DOHH2 (cell line): ENCODE measurements at regions not wholly inside any gene's neighbourhood (a gene's known extent, or its start where the extent isn't known, plus 50 kb on each side); places are given as distances from the start of the nearest gene placed in this dataset.

Source experiments
- H3F3A ChIP-seq: fragments of 200-600 bp; sonication (generic), shearing (Covaris generic); 2 replicates; pipeline ENCODE4 v1.6.0; 2016; ENCODE audit warnings: antibody characterized with exemption, mild to moderate bottlenecking; ENCODE audit not compliant: control insufficient read depth, insufficient read depth
- H3K27ac ChIP-seq: fragments of 200-600 bp; sonication (generic); 2 replicates; pipeline ENCODE4 v1.5.1; 2014; ENCODE audit warnings: low read depth, mild to moderate bottlenecking, low read length, moderate library complexity
- H3K27me3 ChIP-seq: fragments of 200-600 bp; sonication (generic); 2 replicates; pipeline ENCODE4 v1.6.1; 2014; ENCODE audit warnings: mild to moderate bottlenecking, low read length, mixed read lengths; ENCODE audit not compliant: control insufficient read depth
- H3K36me3 ChIP-seq: fragments of 200-600 bp; sonication (generic); 2 replicates; pipeline ENCODE4 v1.6.1; 2014; ENCODE audit warnings: mild to moderate bottlenecking, low read length, moderate library complexity, mixed read lengths; ENCODE audit not compliant: control insufficient read depth
- H3K4me1 ChIP-seq: fragments of 200-600 bp; sonication (generic); 2 replicates; pipeline ENCODE4 v1.6.1; 2014; ENCODE audit warnings: mild to moderate bottlenecking, low read length, mixed read lengths; ENCODE audit not compliant: control insufficient read depth
- H3K4me2 ChIP-seq: fragments of 200-600 bp; sonication (generic); 2 replicates; pipeline ENCODE4 v1.6.0; 2014; ENCODE audit warnings: mild to moderate bottlenecking, low read length, moderate library complexity
- H3K4me3 ChIP-seq: fragments of 200-600 bp; sonication (generic); 2 replicates; pipeline ENCODE4 v1.5.1; 2014; ENCODE audit warnings: mild to moderate bottlenecking, low read length, mixed read lengths
- H3K79me2 ChIP-seq: fragments of 200-600 bp; sonication (generic); 2 replicates; pipeline ENCODE4 v1.6.1; 2014; ENCODE audit warnings: mild to moderate bottlenecking, low read length, mixed read lengths; ENCODE audit not compliant: control insufficient read depth
- H3K9me2 ChIP-seq: fragments of 200-600 bp; sonication (generic); replicated peaks from 2 replicates; pipeline ENCODE4 v1.6.1; 2014; ENCODE audit warnings: mild to moderate bottlenecking, low read length, mixed read lengths; ENCODE audit not compliant: control insufficient read depth
- H3K9me3 ChIP-seq: fragments of 200-600 bp; sonication (generic); 2 replicates; pipeline ENCODE4 v1.6.1; 2014; ENCODE audit warnings: antibody characterized with exemption, low read length, mixed read lengths; ENCODE audit not compliant: control insufficient read depth, insufficient read depth
- H4K20me1 ChIP-seq: fragments of 200-600 bp; sonication (generic); 2 replicates; pipeline ENCODE4 v1.6.0; 2014; ENCODE audit warnings: low read depth, mild to moderate bottlenecking, antibody characterized with exemption, low read length, moderate library complexity; ENCODE audit not compliant: control insufficient read depth, insufficient read depth
- EZH2phosphoT487 ChIP-seq: fragments of 200-600 bp; sonication (generic); IDR thresholded peaks from 2 replicates; pipeline ENCODE4 v1.6.1; 2017; ENCODE audit warnings: borderline replicate concordance, mild to moderate bottlenecking, antibody characterized with exemption, low read length, moderate library complexity, mixed read lengths
- TF ChIP-seq, protein P1 (sequence below): fragments of 200-600 bp; sonication (generic); IDR thresholded peaks from one replicate; pipeline ENCODE4 v1.5.1; 2014; ENCODE audit warnings: antibody characterized with exemption, mild to moderate bottlenecking, low read depth, low read length; ENCODE audit not compliant: poor library complexity, severe bottlenecking

DNA sequence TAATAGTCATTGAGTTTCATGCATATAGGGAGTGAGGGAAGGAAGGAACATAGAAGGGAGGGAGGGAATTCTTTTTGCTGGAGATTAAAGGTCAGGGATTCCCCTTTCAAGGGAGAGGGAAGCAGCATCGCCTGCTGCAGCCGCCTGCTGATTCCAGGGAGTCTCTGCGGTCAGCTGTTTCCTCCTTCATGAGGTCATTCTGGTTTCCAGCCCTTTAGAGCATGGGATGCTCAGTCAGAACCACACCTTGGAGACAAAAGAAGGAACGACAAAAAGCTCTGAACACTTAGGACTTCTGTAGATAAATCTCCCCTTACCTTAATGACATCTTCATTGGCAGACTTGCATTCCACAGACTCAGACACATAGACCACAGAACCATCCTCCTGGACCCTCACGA, 923.0 kb upstream of the TMEM132C start:
- no peaks in the 10 kb centered on the region for H3F3A ChIP-seq
- no peak overlapping the region for H3K4me3 ChIP-seq
- H3K4me2 ChIP-seq, result no peak overlapping the region
- H3K79me2 ChIP-seq, result no peaks in the 10 kb centered on the region
- H3K36me3 ChIP-seq, result no peaks in the 10 kb centered on the region
- no peaks in the 10 kb centered on the region for H3K27me3 ChIP-seq
- TF ChIP-seq EZH2phosphoT487, result no peak
- TF ChIP-seq, protein P1, sequence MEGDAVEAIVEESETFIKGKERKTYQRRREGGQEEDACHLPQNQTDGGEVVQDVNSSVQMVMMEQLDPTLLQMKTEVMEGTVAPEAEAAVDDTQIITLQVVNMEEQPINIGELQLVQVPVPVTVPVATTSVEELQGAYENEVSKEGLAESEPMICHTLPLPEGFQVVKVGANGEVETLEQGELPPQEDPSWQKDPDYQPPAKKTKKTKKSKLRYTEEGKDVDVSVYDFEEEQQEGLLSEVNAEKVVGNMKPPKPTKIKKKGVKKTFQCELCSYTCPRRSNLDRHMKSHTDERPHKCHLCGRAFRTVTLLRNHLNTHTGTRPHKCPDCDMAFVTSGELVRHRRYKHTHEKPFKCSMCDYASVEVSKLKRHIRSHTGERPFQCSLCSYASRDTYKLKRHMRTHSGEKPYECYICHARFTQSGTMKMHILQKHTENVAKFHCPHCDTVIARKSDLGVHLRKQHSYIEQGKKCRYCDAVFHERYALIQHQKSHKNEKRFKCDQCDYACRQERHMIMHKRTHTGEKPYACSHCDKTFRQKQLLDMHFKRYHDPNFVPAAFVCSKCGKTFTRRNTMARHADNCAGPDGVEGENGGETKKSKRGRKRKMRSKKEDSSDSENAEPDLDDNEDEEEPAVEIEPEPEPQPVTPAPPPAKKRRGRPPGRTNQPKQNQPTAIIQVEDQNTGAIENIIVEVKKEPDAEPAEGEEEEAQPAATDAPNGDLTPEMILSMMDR, result no peak
- H4K20me1 ChIP-seq, result no peaks in the 10 kb centered on the region
- no peaks in the 10 kb centered on the region for H3K9me2 ChIP-seq
- H3K9me3 ChIP-seq, result no peaks in the 10 kb centered on the region
- no peak overlapping the region for H3K27ac ChIP-seq
- H3K4me1 ChIP-seq, result no peaks in the 10 kb centered on the region

DNA sequence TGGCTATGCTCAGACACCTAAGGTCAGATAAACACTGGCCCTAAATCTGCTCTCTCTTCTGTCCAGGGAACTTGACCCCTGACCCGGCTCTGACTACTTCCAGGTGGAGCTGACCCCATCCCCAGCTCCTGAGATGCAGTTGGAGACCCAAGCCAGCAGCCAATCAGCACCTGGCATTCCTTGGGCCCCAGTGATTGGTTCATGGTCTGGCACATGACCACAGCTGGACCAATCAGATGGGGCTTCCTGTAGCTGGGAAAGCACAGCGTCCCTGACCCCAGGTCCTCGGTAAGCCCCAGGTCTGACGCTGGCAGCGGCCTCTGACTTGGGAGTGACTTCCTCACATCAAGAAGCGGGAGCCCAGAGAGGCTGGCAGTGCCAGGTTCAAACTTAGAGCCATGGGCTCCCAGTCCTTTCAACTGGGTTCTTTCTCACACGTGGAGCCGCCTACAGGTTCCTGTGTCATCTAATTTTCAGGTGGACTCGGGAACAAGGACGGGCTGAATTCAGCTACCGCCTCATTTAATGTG, 915.4 kb upstream of the TMEM132C start:
- Histone ChIP-seq H3K27ac (no peak overlapping the region), H3K9me2 (no peaks in the 10 kb centered on the region), H3K27me3 (no peaks in the 10 kb centered on the region), H3K36me3 (no peaks in the 10 kb centered on the region), H4K20me1 (no peaks in the 10 kb centered on the region), H3K4me2 (no peak overlapping the region), H3K9me3 (peaks cover 4% of the 10 kb centered on the region), H3K4me3 (no peak overlapping the region), H3K4me1 (no peaks in the 10 kb centered on the region), H3K79me2 (no peaks in the 10 kb centered on the region), H3F3A (no peaks in the 10 kb centered on the region)
- TF ChIP-seq, protein P1, result no peak
- no peak for TF ChIP-seq EZH2phosphoT487

DNA sequence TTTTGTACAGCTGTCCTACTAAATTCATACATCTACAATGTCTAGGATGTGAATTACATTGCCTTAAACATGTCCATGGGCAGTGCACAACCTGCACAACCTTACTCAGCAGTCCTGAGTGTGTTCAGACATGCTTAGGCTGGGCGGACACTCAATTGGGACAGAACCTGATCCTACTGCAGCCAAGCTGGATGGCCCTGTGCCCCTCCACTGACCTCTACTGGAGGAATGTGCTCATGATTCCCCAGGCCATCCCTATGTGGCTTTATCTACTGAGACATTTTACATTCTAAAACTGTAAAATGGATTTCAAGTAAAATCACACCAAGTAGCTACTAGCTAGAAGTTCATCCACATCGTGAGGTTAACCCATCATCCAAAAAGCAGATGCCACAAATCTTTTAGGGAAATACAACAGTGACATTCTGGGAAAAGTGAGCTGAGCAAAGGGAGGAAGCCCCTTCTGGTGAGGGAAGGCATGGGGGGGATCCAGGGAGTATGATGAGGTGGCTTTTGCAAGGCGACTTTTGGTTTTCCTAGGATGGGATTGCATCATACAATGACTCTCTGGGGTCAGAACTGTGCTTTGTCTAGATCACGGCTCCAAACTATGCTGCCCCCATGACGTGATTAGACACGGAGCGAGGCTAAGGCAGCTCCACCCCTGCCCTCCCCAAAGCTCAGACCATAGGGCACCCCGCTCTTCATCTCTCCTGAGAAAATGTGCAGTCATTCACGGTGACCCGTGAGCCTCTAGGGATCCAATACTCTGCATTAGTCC, 911.7 kb upstream of the TMEM132C start:
- Histone ChIP-seq H3K27ac (no peak overlapping the region), H3K79me2 (no peaks in the 10 kb centered on the region), H3F3A (no peaks in the 10 kb centered on the region), H3K9me3 (peaks cover 4% of the 10 kb centered on the region), H3K4me3 (no peak overlapping the region), H3K4me1 (no peaks in the 10 kb centered on the region), H3K36me3 (no peaks in the 10 kb centered on the region), H3K9me2 (no peaks in the 10 kb centered on the region), H3K4me2 (no peak overlapping the region), H4K20me1 (no peaks in the 10 kb centered on the region), H3K27me3 (no peaks in the 10 kb centered on the region)
- TF ChIP-seq EZH2phosphoT487, result no peak
- TF ChIP-seq, protein P1, result no peak
